ENCODE measurements at regions not wholly inside any gene's neighbourhood (a gene's known extent, or its start where the extent isn't known, plus 50 kb on each side); places are given as distances from the start of the nearest gene placed in this dataset.

GRCh38 chr6:23980965-23981364 lies 145.1 kb upstream of the NRSN1 start:
- H3K4me1 ChIP-seq: no peaks in the 10 kb centered on the region
- H3K27me3 ChIP-seq: no peaks in the 10 kb centered on the region
- no peak overlapping the region for H3K27ac ChIP-seq
- 73 to 90% methylated on average over 1 of the region's 1 CpG for WGBS, 2 donors
- DNase-seq: no peak
- H3K36me3 ChIP-seq: no peaks in the 10 kb centered on the region
- ATAC-seq: no peak
- H3K4me3 ChIP-seq: no peak overlapping the region
- H3K9me3 ChIP-seq: no peaks in the 10 kb centered on the region
- intact Hi-C loops (cut with DNase I): no loop called here
- TF ChIP-seq CTCF (IDR thresholded peaks at IDR 0.05): no peak

- Histone ChIP-seq H3K9me3 (no peaks in the 10 kb centered on the region), H3K36me3 (no peaks in the 10 kb centered on the region), H3K4me3 (no peak overlapping the region), H3K4me1 (no peaks in the 10 kb centered on the region), H3K27me3 (no peaks in the 10 kb centered on the region), H3K27ac (no peak overlapping the region)
- DNase-seq (no peak), ATAC-seq (no peak)
- TF ChIP-seq CTCF (IDR thresholded peaks at IDR 0.05): no peak
- 76 to 93% methylated on average over 6 of the region's 6 CpGs for WGBS, 2 donors
- intact Hi-C loops (cut with DNase I): no loop called here
These were observed 144.1 kb upstream of the NRSN1 start for GRCh38 chr6:23981923-23982322.

- Histone ChIP-seq H3K27me3 (no peaks in the 10 kb centered on the region), H3K27ac (no peak overlapping the region), H3K4me1 (no peaks in the 10 kb centered on the region), H3K9me3 (no peaks in the 10 kb centered on the region), H3K4me3 (no peak overlapping the region), H3K36me3 (no peaks in the 10 kb centered on the region)
- DNase-seq: no peak
- intact Hi-C loops (cut with DNase I): no loop called here
- ATAC-seq: no peak
- WGBS, 2 donors: 20 to 43% methylated on average over 2 of the region's 2 CpGs
- TF ChIP-seq CTCF (IDR thresholded peaks at IDR 0.05): no peak
These were observed 142.3 kb upstream of the NRSN1 start for GRCh38 chr6:23983735-23984134.

DNA sequence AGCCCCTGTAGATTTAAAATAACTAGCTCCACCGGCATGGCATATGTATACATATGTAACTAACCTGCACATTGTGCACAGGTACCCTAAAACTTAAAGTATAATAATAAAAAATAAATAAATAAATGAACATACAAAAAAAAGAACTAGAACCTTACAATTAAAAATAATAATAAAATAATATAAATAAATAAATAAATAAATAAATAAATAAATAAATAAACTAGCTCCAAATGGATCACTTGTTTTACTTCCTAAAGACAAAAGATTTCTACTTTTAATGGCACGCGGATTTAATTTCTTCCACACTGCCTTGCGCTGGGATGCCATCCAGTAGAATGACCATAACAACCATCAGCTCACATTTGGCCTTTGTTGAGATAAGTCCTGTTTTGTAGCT lies 141.0 kb upstream of the NRSN1 start:
- WGBS, 2 donors: 96% methylated on average over 4 of the region's 4 CpGs
- Histone ChIP-seq H3K4me3 (no peak overlapping the region), H3K36me3 (no peaks in the 10 kb centered on the region), H3K9me3 (no peaks in the 10 kb centered on the region), H3K27me3 (no peaks in the 10 kb centered on the region), H3K27ac (no peak overlapping the region), H3K4me1 (no peaks in the 10 kb centered on the region)
- DNase-seq (no peak), ATAC-seq (no peak)
- intact Hi-C loops (cut with DNase I): no loop called here
- no peak for TF ChIP-seq CTCF (IDR thresholded peaks at IDR 0.05)
